HepG2 (cell line): ENCODE measurements at regions not wholly inside any gene's neighbourhood (a gene's known extent, or its start where the extent isn't known, plus 50 kb on each side); places are given as distances from the start of the nearest gene placed in this dataset.

Experiments
- AGO1 ChIP-seq: fragments of 200-400 bp; formaldehyde crosslinking; IDR thresholded peaks from 2 replicates; pipeline ENCODE4 v1.6.1; 2017; ENCODE audit warnings: mild to moderate bottlenecking, low read depth, low read length, moderate library complexity; ENCODE audit not compliant: poor library complexity, severe bottlenecking
- ATF7-NPFF ChIP-seq: sonication (generic); formaldehyde crosslinking; IDR thresholded peaks from 2 replicates; pipeline ENCODE4 v1.8.1; 2023; ENCODE audit warnings: mild to moderate bottlenecking, low read depth, missing genetic modification reagents, moderate library complexity
- BORCS8-MEF2B ChIP-seq: sonication (generic); formaldehyde crosslinking; IDR thresholded peaks from 2 replicates; pipeline ENCODE4 v1.8.0; 2022; ENCODE audit warnings: mild to moderate bottlenecking, missing genetic modification reagents
- CBFB ChIP-seq: sonication (generic); formaldehyde crosslinking; IDR thresholded peaks from 2 replicates; pipeline ENCODE4 v1.4.0; 2020; ENCODE audit warnings: missing genetic modification reagents
- FOXA1 ChIP-seq, 2 experiments: fragments of 450-650 bp in 1 of 2; sonication (generic) in 1 of 2; formaldehyde crosslinking in 1 of 2; IDR thresholded peaks; 2 replicates each; pipeline versions ENCODE4 v1.4.0 to v1.6.1; 2016 to 2020; ENCODE audit warnings: missing genetic modification reagents in 1 of 2
- FOXP1 ChIP-seq, 2 experiments: fragments of 450-650 bp in 1 of 2; IDR thresholded peaks; 2 replicates each; pipeline ENCODE4 v1.6.1; 2017 to 2018; ENCODE audit warnings: antibody characterized with exemption in 1 of 2
- HCFC1 ChIP-seq: fragments of 150-350 bp; IDR thresholded peaks from 2 replicates; pipeline ENCODE4 v1.6.1; 2014; ENCODE audit warnings: low read depth, low read length
- MIER2 ChIP-seq: IDR thresholded peaks from 2 replicates; pipeline ENCODE4 v1.6.1; 2016; ENCODE audit warnings: missing biosample characterization, missing genetic modification reagents
- NCOA2 ChIP-seq: sonication (generic); formaldehyde crosslinking; IDR thresholded peaks from 2 replicates; pipeline ENCODE4 v1.8.0; 2022; ENCODE audit warnings: inconsistent platforms
- NONO ChIP-seq, 2 experiments: fragments of 450-650 bp in 1 of 2; sonication (generic) in 1 of 2; formaldehyde crosslinking in 1 of 2; IDR thresholded peaks in 1 of 2; conservative IDR thresholded peaks in 1 of 2; 2 replicates each; pipeline versions ENCODE4 v1.6.1 to v1.8.0; 2017 to 2022; ENCODE audit warnings: mild to moderate bottlenecking in 1 of 2, missing genetic modification reagents in 1 of 2, moderate library complexity in 1 of 2
- NR2F6 ChIP-seq, 2 experiments: IDR thresholded peaks; 2 replicates each; pipeline ENCODE4 v1.6.1; 2016; ENCODE audit warnings: antibody characterized with exemption in 1 of 2, mild to moderate bottlenecking in 1 of 2
- SETDB1 ChIP-seq: sonication (generic); formaldehyde crosslinking; IDR thresholded peaks from 2 replicates; pipeline ENCODE4 v1.5.1; 2020; ENCODE audit warnings: missing genetic modification reagents, mild to moderate bottlenecking, borderline replicate concordance
- SOX6 ChIP-seq, 2 experiments: fragments of 450-650 bp in 1 of 2; sonication (generic) in 1 of 2; formaldehyde crosslinking in 1 of 2; IDR thresholded peaks; 2 replicates each; pipeline versions ENCODE4 v1.4.0 to v1.6.1; 2017 to 2020; ENCODE audit warnings: antibody characterized with exemption in 1 of 2, mild to moderate bottlenecking in 1 of 2, missing genetic modification reagents in 1 of 2
- ZNF362 ChIP-seq: sonication (generic); formaldehyde crosslinking; IDR thresholded peaks from 2 replicates; pipeline ENCODE4 v1.4.0; 2020; ENCODE audit warnings: missing genetic modification reagents, mild to moderate bottlenecking, borderline replicate concordance
- ZNF414 ChIP-seq: sonication (generic); formaldehyde crosslinking; IDR thresholded peaks from 2 replicates; pipeline ENCODE4 v1.5.0; 2020; ENCODE audit warnings: missing genetic modification reagents
- ZNF572 ChIP-seq: sonication (generic); formaldehyde crosslinking; IDR thresholded peaks from 2 replicates; pipeline ENCODE4 v1.5.1; 2020; ENCODE audit warnings: mild to moderate bottlenecking, missing genetic modification reagents
- ZNF644 ChIP-seq: IDR thresholded peaks from 2 replicates; pipeline ENCODE4 v1.6.1; 2016; ENCODE audit warnings: low read depth
- ZNF678 ChIP-seq: sonication (generic); formaldehyde crosslinking; IDR thresholded peaks from 2 replicates; pipeline ENCODE4 v1.4.0; 2020; ENCODE audit warnings: mild to moderate bottlenecking, missing genetic modification reagents
- TF ChIP-seq, protein P1 (sequence below): IDR thresholded peaks from 2 replicates; pipeline ENCODE4 v1.6.1; 2012; ENCODE audit warnings: low read length, improper control_type of control experiment
- TF ChIP-seq, protein P2 (sequence below): sonication (generic); formaldehyde crosslinking; conservative IDR thresholded peaks from 2 replicates; pipeline ENCODE4 v1.4.0; 2020; ENCODE audit warnings: mild to moderate bottlenecking, missing genetic modification reagents, moderate library complexity

DNA sequence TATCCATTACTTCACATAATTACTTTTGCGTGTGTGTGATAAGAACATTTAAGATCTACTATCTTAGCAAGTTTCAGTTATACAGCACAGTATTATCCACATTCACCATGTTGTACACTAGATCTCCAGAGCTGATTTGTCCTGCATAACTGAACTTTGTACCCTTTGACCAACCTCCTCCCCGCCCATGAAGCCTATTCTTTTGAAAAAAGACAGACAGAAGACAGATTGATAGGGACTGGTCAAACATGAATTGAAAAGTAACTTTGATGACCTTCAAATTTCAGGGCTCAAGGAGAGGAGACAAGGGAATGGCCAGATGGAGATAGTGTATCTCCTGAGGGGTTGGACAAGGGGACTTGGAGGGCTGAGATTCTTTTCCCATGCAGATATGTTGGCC is 96.3 kb downstream of the CMC2 start (continued):
- TF ChIP-seq NR2F6 (IDR thresholded peaks at IDR 0.05) (0 out of 2 replicates have a peak, but pooled peaks have one; percentile 13), NR2F6 (CRISPR knock-in tag; IDR thresholded peaks at IDR 0.05) (0 out of 2 replicates have a peak, but pooled peaks have one; percentile 6), FOXA1 (IDR thresholded peaks at IDR 0.05) (no peak), FOXA1 (CRISPR knock-in tag; IDR thresholded peaks at IDR 0.05) (0 out of 2 replicates have a peak, but pooled peaks have one; percentile 8), ZNF678 (no peak), NCOA2 (CRISPR knock-in tag) (peak; percentile 56; the same call in 1 of the 2 replicates), HCFC1 (no peak), ZNF414 (CRISPR knock-in tag) (no peak), ATF7-NPFF (no peak), MIER2 (0 out of 2 replicates have a peak, but pooled peaks have one; percentile 32), ZNF572 (CRISPR knock-in tag) (no peak), AGO1 (no peak), ZNF362 (CRISPR knock-in tag) (no peak), CBFB (CRISPR knock-in tag) (no peak), BORCS8-MEF2B (CRISPR knock-in tag) (no peak), SOX6 (IDR thresholded peaks at IDR 0.05) (no peak), SOX6 (CRISPR knock-in tag; IDR thresholded peaks at IDR 0.05) (peak; percentile 34; the same call in 1 of the 2 replicates), NONO (IDR thresholded peaks at IDR 0.05) (no peak), NONO (CRISPR knock-in tag; conservative IDR thresholded peaks at IDR 0.05) (no peak), FOXP1 (IDR thresholded peaks at IDR 0.05) (no peak), FOXP1 (CRISPR knock-in tag; IDR thresholded peaks at IDR 0.05) (no peak), SETDB1 (CRISPR knock-in tag) (no peak), ZNF644 (CRISPR knock-in tag) (peak; percentile 82)
- TF ChIP-seq, protein P1, sequence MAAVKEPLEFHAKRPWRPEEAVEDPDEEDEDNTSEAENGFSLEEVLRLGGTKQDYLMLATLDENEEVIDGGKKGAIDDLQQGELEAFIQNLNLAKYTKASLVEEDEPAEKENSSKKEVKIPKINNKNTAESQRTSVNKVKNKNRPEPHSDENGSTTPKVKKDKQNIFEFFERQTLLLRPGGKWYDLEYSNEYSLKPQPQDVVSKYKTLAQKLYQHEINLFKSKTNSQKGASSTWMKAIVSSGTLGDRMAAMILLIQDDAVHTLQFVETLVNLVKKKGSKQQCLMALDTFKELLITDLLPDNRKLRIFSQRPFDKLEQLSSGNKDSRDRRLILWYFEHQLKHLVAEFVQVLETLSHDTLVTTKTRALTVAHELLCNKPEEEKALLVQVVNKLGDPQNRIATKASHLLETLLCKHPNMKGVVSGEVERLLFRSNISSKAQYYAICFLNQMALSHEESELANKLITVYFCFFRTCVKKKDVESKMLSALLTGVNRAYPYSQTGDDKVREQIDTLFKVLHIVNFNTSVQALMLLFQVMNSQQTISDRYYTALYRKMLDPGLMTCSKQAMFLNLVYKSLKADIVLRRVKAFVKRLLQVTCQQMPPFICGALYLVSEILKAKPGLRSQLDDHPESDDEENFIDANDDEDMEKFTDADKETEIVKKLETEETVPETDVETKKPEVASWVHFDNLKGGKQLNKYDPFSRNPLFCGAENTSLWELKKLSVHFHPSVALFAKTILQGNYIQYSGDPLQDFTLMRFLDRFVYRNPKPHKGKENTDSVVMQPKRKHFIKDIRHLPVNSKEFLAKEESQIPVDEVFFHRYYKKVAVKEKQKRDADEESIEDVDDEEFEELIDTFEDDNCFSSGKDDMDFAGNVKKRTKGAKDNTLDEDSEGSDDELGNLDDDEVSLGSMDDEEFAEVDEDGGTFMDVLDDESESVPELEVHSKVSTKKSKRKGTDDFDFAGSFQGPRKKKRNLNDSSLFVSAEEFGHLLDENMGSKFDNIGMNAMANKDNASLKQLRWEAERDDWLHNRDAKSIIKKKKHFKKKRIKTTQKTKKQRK, result no peak
- TF ChIP-seq, protein P2, sequence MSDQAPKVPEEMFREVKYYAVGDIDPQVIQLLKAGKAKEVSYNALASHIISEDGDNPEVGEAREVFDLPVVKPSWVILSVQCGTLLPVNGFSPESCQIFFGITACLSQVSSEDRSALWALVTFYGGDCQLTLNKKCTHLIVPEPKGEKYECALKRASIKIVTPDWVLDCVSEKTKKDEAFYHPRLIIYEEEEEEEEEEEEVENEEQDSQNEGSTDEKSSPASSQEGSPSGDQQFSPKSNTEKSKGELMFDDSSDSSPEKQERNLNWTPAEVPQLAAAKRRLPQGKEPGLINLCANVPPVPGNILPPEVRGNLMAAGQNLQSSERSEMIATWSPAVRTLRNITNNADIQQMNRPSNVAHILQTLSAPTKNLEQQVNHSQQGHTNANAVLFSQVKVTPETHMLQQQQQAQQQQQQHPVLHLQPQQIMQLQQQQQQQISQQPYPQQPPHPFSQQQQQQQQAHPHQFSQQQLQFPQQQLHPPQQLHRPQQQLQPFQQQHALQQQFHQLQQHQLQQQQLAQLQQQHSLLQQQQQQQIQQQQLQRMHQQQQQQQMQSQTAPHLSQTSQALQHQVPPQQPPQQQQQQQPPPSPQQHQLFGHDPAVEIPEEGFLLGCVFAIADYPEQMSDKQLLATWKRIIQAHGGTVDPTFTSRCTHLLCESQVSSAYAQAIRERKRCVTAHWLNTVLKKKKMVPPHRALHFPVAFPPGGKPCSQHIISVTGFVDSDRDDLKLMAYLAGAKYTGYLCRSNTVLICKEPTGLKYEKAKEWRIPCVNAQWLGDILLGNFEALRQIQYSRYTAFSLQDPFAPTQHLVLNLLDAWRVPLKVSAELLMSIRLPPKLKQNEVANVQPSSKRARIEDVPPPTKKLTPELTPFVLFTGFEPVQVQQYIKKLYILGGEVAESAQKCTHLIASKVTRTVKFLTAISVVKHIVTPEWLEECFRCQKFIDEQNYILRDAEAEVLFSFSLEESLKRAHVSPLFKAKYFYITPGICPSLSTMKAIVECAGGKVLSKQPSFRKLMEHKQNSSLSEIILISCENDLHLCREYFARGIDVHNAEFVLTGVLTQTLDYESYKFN (CRISPR knock-in tag), result 0 out of 2 replicates have a peak, but pooled peaks have one; percentile 31
